NCI-H1436 (cell line): ENCODE measurements at regions not wholly inside any gene's neighbourhood (a gene's known extent, or its start where the extent isn't known, plus 50 kb on each side); places are given as distances from the start of the nearest gene placed in this dataset.
"Not testable (repeated sequence)": the region's sequence is repeated elsewhere in the genome, so short reads cannot be mapped to it uniquely, and the experiment has no call there.

Experiments used
- DNase-seq: peaks from one replicate; lab custom pipeline; 2025; lab: John Stamatoyannopoulos, UW

DNA sequence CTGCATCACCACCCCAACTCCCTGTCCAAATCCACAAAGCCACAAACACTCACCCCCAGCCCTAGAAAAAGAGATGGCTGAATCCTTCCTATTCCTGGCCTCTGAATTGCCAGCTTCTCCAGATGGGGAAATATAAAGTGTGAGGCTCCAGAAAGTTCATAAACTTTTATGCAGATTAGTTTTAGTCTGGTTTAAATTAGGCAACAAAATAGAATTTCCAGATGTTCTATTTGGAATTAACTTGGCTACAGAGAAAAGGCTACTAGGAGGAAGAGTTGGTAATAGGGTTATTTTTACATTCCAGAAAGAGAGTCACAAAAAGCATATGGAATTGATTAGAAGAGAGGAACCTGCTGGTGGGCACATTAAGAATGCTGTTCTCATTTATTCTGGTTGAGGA lies 56.0 kb downstream of the EN1 start:
- DNase-seq = no peak

DNA sequence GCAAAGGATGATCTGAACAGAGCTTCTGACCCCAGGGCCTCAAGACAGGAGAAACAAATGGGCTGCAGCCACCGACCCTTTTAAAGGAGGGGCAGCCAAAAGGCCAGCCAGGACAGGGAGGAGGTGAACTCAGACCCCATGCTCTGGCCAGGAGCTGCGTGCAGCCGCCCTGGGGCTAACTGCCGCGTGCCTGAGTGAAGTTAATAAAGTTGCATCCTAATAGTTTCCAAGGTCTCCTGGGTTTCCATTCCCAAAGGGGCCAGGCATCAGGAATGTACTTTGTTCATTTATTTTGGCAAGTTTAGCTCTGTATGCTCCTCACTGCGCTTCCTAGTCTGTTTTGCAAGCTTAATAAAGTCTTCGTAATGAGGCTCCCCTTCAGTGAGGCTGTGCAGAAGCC lies 60.7 kb downstream of the EN1 start:
- no peak for DNase-seq

DNA sequence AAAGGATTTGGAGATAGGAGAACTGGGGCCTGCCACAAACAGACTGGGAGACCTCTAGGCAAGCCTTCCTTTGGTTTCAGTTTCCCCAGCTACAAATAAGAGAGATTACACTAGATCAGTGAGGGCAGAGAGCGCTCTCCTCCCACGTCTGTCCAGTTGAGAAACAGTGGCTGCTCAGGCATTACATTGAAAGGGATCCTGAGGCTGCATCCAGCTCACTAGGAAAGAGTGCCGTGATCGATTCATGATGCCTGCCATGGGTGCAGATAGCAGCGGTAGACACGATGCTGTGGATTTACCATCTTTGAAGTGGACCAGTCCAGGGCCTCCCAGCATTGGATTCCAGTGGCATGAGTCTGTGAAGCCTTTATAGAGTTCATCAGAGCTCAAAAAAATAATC lies 62.6 kb downstream of the EN1 start:
- DNase-seq = no peak

DNA sequence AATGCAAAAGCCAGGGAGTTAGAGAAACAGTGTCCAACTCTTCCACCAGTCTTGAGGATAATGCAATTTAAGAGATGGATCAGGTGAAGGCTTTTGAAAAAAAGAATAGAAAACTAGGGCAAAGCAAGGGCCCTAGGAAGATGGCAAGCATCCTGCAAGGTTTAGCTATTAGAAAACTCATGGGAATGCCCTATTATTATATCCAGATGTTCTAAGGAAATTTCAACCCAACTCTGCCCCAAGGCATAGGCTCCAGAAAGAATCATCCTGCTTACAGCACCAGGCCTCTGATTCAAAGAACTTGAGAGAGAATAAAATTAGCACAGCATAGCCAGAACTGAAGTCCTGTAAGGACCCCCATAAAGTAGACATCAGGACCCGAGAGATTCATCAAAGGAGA lies 68.1 kb downstream of the EN1 start:
- DNase-seq = no peak

DNA sequence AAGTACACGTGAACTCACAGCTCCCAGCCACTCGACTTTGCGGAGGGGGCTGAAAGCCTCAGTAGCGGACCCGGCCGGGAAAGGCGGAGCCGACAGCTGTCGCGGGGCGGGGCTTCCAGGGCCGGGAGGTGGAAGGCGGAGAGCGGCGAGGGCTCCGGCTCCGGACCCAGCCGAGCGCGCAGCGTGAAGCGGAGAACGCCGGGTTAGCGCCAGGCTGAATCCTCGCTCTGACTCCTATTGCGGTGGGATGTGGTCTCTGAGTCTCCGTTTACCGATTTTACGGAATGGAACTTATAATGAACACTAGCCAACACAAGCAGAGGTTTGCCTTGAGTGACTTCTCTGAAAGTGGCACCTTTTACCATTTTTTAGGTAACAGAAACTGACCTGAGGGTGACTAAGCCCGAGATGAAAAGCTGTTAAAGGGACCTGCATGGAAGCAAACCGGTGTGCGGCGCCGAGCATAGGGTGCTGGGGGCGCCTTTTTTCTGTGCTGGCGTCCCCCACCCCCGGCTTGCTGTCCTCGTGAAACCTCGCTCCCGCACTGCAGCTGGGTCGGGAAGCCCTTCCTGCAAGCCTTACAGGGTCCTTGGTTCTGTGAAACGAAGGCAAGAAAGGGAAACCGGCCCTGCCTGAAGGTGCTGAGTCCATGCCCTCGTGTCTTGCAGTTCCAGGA lies 72.9 kb downstream of the EN1 start:
- peak; percentile 35 for DNase-seq

DNA sequence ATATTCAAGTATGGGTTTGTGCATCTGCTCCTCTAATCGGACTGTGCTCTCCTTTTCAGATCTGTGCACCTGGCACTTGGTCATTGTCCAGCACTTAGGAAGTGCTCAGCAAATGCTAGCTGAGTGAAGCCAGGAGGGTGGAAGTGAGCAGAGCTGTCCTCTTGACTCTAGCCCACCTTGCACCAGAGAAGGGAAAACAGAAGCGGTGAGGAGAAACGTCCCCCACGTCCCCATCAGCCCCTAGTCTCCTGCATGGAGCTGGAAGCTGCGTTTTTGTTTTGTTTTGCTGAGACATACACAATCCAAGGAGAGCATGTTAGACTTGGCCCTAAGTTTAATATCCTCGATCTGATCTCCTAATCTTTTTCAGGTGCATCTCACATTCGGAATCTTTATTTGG lies 73.6 kb downstream of the EN1 start:
- no peak for DNase-seq

DNA sequence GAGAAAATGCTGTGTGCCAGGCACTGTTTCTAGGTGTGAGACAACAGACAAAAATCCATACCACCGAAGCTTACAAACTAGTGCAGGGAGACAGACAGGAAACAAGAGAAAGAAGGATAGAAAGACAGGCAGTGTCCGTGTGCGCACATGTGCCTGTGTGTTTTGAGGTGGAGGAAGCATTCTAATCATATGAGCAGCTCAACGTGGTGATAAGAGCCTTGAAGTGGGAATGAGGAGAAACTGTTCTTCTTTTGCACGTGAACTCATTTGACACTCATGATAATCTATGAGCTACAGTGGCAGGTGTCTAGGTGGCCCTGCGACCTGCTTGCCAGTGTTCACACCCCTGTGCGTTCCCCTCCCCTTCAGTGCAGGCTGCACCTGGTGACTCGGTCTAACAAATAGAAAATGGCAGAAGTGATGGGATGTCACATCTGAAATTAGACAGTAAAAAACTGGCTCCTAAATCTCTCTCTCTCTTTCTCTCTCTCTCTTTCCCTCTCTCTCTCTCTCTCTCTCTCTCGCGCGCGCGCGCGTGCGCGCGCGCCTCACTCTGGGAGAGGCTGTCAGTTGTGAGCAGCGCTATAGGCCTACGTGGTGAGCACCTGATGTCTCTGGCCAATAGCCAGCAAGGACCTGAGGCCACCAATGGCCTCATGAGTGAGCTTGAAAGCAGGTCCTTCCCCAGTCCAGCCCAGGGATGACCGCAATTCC lies 74.8 kb downstream of the EN1 start:
- DNase-seq = no peak

DNA sequence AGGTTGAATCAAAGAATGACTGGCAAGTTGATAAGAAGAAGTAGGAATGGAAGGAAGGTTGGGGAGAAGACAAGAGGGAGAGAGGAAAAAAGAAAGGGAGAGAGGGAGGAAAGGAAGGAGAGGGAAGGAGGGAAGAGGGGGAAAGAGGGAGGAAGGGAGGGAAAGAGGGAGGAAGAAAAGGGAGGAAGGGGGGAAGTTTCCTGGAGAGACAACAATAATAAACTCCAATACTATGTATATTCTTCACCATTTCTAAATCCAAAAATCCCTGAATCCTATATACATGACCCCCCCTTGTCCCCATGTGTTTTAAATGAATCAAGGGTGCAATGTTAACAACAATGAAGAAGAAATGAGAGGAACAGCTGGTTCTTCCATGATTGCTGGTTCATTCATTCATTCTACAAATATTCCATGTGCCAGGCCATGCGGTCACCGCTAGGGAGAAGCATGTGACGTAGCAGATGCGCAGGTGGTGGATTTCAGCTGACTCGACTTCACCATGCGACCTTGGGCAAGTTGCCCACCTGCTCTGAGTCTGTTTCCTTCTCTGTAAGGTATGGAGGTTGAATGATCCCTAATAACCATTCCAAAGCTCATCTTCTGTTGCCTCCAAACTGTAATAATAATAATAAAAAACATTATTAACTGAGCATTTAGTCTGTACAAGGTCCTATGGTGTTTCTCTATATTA lies 77.6 kb downstream of the EN1 start:
- no peak for DNase-seq

DNA sequence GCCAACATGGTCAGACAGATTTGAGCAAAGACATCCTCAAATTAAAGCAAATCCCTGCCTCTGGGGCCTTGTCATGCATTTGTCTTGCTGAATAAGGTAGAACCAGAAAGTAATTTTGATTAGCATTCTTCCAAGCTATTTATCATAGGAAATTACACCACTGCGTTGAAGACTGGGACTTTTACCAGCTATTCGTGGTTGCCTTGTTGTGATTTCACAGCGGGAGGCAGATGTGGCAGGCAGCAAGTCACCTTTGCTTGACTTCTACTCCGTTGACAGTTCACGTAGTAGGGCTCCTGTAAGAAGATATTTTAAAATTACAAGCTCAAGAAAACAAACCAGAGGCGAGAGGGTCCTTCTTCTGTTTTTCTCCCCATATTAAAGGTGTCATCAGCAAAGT lies 80.6 kb downstream of the EN1 start:
- DNase-seq = no peak

DNA sequence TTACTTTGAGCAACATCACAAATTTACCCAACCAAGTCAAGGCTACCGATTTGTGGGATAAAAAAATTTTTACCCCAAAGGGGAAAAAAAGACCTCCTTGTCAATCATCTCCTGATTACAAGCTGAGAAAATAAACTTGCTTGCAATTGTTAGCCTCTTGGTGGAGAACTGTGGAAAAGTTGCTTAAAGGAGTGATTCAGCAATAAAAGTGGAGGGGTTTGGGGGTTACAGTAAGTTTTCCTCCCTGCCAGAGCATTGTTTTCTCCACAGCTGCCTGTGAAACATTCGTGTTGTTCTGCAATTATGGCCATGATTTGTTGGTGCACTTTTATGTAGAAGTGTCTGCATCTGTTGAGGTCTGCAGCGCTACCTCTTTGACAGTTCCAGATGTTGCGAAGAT lies 82.6 kb downstream of the EN1 start:
- DNase-seq = no peak

DNA sequence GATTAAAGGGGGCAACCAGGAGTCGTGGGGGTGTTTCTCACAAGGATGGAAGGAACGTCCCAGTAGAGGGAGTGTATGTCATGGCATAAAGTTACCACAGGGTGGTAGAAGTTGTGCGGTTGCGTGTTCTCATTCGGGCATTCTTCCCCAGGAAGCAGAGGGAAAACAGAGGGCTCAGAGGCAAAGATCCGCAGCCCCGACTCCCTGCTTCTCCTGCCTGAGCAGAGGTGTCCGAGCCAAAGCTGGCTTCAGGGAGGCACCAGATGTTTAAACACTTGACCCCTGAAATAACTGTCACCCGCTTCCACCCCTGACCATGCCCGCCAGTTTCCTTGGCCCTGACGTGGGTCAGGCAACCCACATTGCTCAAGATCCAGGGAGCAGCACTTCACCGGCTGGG lies 83.7 kb downstream of the EN1 start:
- no peak for DNase-seq

DNA sequence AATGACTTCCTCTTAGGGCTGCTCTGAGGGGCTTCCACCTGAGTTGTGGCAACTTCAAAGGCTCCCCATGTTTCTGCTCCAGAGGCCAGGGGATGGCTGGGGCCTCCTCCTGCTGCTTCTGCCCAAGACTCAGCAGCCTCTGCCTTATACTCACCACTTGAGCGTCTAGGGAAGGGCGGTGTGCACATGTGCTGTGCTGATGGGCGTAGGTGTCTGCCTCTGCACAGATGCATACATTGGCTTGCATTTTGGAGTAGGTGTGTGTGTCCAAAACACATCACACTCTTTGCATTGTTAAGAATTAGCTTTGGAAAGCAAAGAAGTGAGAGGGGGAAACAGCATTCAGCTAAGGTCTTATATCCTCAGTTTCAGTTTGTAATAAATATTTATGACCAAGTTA lies 85.2 kb downstream of the EN1 start:
- no peak for DNase-seq

DNA sequence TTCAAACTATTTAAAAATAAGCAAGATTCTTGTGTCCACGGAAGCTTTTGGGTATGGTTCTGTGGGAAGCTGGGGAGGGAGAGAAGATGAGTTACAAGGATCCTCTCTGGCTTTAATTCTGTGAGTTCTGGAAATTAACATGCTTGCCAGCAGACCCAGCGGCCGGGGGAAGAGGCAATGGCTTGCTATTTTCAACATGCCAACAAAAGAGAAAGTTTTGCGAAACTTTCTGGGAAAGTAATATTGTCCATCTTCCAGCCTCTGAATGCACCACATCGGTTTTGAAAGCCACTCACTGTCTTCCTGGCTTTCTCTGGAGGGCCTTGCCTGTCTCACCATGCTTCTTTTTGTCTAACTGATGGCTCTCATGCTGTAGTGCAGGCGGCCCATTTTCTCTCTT lies 85.7 kb downstream of the EN1 start:
- no peak for DNase-seq

DNA sequence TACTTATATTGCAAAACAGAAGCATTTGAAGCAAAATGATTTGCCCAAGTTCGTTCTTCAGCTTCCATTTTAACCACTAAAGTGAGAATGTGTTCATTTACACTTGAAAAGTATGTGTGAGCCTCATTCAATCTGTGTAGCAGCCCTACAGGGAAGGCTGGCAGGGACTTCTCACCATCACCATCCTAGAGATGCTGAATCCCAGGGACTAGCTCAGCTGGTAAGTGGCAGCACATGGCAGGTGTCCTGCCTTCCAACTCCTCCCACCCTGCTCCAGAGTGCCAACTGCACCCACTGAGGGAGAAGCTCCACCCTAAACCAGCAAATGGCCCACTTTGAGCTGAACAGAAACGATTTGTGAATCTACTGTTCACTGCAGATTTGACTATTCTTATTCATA lies 91.5 kb downstream of the EN1 start:
- no peak for DNase-seq

DNA sequence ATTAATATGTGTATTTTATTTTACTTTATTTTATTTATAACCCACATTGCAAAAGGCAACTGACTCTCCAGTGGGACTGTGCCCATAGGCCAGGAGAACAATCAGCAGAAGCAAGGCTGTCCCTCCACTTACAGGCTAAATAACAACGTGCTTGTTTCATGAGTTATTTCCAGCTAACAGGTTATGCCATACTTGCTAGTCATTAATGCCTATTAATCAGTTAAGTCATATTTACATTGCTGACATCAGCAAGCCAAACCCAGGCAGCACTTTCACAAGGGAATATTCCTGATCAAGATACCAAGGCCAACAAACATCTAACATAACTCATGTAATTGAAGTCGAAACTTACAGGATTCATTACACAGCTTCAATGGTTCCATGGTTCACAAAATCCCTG lies 92.1 kb downstream of the EN1 start:
- no peak for DNase-seq

DNA sequence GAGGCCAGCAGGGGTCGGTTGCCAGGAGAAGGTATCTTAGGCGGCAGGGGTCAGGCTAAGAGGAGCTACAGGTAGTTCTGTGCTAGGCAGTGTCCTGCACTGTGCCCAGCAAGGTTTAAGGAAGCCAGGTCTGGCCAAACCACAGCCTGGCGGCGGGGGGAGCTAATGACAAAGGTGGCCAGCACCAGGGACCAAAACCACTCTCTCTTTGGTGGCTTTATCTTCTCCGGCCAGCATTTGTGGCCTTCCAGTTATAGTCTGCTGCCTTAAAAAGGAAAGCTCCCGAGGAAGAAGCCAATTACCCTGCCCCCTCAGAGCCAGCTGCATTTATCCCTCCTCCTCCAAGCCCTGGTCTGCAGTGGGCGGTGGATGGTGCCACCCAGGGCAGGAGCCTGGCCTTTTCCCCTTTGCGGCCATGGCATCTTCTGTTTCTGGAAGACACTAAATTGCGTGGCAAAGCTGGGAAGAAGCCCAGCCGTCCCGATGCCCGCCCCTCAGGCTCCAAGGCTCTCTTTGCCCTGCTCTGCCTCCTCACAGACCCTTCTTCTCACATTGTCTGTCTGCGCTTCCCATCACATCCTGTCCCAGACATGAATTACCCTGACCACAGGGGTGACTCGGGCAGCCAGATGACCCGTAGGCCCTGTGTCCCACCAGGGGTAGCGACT lies 94.6 kb downstream of the EN1 start:
- DNase-seq = no peak

DNA sequence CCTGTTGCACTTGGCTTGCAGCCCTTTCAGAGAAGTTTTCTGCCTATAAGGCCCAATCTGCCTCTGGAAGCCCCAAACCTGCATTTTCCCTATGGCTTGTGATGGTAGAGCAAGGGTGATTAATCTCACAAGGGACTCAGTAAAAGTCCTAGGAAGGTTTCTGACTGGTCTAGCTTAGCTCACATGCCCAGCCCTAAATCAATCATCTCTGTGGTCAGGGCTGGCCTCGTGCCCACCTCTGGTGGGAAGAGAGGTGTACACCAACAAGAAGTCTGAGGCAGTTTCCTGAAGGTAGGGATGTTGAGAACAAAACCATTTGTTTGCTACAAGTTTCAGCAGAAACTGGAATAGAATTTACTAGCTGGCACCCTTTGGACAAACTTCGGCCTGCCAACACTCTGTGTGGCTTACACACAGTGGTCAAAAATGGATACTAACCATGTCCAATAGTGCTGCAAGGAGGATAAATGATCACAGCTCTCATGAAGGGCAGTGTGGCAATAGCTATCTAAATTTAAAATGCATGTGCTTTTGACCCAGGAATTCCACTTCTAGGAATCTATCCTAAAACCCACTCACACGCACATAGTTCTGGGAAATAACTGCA lies 96.4 kb downstream of the EN1 start:
- DNase-seq = no peak

DNA sequence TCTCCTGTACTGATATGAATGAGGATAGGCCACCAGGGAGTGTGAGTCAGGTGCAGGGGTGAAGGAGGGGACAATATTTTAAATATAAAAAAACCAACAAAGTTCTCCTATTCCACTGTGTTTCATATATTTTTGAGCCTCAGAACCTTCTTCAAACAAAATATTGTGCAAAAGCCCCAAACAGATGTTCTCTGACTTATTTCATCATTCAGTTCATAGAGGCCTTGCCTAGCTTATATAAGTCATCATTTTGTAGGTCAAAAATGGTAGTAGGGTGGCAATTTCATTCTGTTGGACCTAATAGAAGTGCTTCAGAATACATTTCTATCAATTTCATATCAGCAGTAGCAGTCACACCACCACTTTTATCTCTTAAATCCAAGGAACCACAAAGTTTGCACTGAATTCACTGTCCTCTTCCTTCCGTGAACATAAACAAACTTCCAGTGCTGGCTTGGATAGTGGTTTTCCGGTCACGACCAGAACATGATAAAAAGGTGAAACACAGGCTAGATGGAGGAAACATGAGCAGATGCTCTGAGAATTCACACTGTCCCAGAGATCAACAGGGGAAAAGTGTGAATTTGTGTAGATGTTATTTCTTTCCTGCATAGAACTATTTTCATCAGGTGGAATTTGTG lies 99.1 kb downstream of the EN1 start:
- DNase-seq = no peak

DNA sequence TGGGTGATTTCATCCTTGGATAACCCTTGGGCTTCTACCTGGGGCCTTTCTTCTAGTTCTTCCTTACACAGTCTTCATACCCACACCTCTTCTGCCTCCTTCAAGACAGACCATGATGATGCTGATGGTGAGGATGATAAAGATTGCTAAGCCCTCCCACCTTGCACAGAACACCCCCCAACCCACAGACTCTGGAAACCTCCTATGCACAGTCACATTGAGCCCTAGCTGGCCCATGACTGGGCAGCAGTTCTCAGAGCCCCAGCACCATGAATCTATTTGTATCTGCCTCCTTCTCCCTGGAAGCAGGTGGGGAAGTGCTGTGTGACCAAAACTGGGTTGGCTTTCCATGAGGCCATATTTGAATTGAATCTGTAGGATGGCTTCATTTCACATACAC lies 99.8 kb downstream of the EN1 start:
- no peak for DNase-seq

DNA sequence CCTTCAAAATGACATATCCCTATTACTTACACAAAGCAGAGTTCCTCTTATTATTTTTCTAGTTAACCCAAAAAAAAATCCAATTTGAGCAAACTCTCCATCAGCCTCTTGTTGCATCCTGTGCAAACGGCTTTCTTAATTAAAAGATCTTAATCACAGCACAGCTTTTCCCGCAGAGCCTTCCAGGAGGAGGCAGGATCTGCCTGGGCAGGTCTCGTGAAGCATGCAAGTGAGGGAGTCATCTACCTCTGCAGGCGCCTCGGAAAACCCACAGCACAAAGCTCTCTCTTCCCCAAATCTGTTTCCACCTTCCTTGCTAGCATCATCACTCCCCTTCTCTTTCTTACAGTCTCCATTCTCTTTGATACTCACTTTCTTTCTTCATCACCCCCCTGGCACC lies 100.4 kb downstream of the EN1 start:
- no peak for DNase-seq

DNA sequence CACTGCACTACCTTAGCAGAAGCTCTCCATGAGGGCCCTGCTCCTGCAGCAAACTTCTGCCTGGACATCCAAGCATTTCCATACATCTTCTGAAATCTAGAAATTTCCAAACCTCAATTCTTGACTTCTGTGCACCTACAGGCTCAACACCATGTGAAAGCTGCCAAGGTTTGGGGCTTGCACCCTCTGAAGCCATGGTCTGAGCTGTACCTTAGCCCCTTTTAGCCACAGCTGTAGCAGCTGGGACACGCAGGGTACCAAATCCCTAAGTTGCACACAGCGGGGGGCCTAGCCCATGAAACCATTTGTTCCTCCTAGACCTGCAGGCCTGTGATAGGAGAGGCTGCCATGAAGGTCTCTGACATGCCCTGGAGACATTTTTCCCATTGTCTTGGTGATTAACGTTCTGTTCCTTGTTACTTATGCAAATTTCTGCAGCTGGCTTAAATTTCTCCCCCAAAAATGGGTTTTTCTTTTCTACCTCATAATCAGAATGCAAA lies 102.7 kb downstream of the EN1 start:
- DNase-seq = not testable (repeated sequence)
